ENCODE measurements at regions not wholly inside any gene's neighbourhood (a gene's known extent, or its start where the extent isn't known, plus 50 kb on each side); places are given as distances from the start of the nearest gene placed in this dataset.

- TF ChIP-seq CTCF (IDR thresholded peaks at IDR 0.05) (no peak), POLR2A (IDR thresholded peaks at IDR 0.05) (no peak)
Observed at GRCh38 chr15:87743562-87743961, 513.0 kb downstream of the NTRK3 start.

All from breast epithelium (tissue), 3 donors.